ENCODE measurements at regions not wholly inside any gene's neighbourhood (a gene's known extent, or its start where the extent isn't known, plus 50 kb on each side); places are given as distances from the start of the nearest gene placed in this dataset.
"Not testable (repeated sequence)": the region's sequence is repeated elsewhere in the genome, so short reads cannot be mapped to it uniquely, and the experiment has no call there.

GRCh38 chr14:106227793-106228192 is 701.4 kb downstream of the TMEM121 start:
- H3K36me3 ChIP-seq (ENCODE audit: insufficient read depth in 1 of 2, low read depth in 1 of 2): no peaks in the 10 kb centered on the region
- no peaks in the 10 kb centered on the region for H3K9me3 ChIP-seq
- no peak overlapping the region for H3K4me3 ChIP-seq
- no peak for TF ChIP-seq CTCF (IDR thresholded peaks at IDR 0.05)
- WGBS, 3 donors: 59 to 66% (median 60%) methylated on average over 10 of the region's 10 CpGs
- DNase-seq (no peak), ATAC-seq (no peak)
- intact Hi-C loops (cut with DNase I): no loop called here
- H3K27me3 ChIP-seq (ENCODE audit: insufficient read depth in 3 of 3, low read length in 2 of 3): no peaks in the 10 kb centered on the region
- H3K4me1 ChIP-seq: no peaks in the 10 kb centered on the region
- no peak overlapping the region for H3K27ac ChIP-seq

GRCh38 chr14:106228541-106229158 is 702.3 kb downstream of the TMEM121 start:
- WGBS, 3 donors: 56 to 67% (median 62%) methylated on average over 6 of the region's 6 CpGs
- intact Hi-C loops (cut with DNase I): no loop called here
- Histone ChIP-seq H3K4me3 (no peak overlapping the region), H3K27me3 (ENCODE audit: insufficient read depth in 3 of 3, low read length in 2 of 3) (no peaks in the 10 kb centered on the region), H3K27ac (no peak overlapping the region), H3K36me3 (ENCODE audit: insufficient read depth in 1 of 2, low read depth in 1 of 2) (no peaks in the 10 kb centered on the region), H3K4me1 (no peaks in the 10 kb centered on the region), H3K9me3 (no peaks in the 10 kb centered on the region)
- ATAC-seq (no peak), DNase-seq (no peak)
- TF ChIP-seq CTCF (IDR thresholded peaks at IDR 0.05): no peak

- no peak for DNase-seq
- no peak for ATAC-seq
- Histone ChIP-seq H3K4me3 (no peak overlapping the region), H3K4me1 (no peaks in the 10 kb centered on the region), H3K27ac (no peak overlapping the region), H3K36me3 (ENCODE audit: insufficient read depth in 1 of 2, low read depth in 1 of 2) (no peaks in the 10 kb centered on the region), H3K9me3 (no peaks in the 10 kb centered on the region), H3K27me3 (ENCODE audit: insufficient read depth in 3 of 3, low read length in 2 of 3) (no peaks in the 10 kb centered on the region)
- WGBS, 3 donors: 40 to 51% (median 41%) methylated on average over 2 of the region's 2 CpGs
- intact Hi-C loops (cut with DNase I): no loop called here
- TF ChIP-seq CTCF (IDR thresholded peaks at IDR 0.05): no peak
These were observed 703.7 kb downstream of the TMEM121 start for GRCh38 chr14:106230071-106230470.

GRCh38 chr14:106233191-106233590 is 706.8 kb downstream of the TMEM121 start:
- H3K4me3 ChIP-seq; H3K9me3 ChIP-seq; H3K27me3 ChIP-seq (ENCODE audit: insufficient read depth in 3 of 3, low read length in 2 of 3); H3K36me3 ChIP-seq (ENCODE audit: insufficient read depth in 1 of 2, low read depth in 1 of 2); H3K4me1 ChIP-seq; intact Hi-C loops (cut with DNase I); DNase-seq; H3K27ac ChIP-seq; ATAC-seq: not testable (repeated sequence)
- WGBS, 3 donors: 20 to 24% (median 24%) methylated on average over 2 to 3 of the region's 3 CpGs

GRCh38 chr14:106234525-106235254 is 708.3 kb downstream of the TMEM121 start:
- 35 to 57% (median 49%) methylated on average over 10 to 14 of the region's 17 CpGs for WGBS, 3 donors
- DNase-seq; H3K9me3 ChIP-seq; H3K27me3 ChIP-seq (ENCODE audit: insufficient read depth in 3 of 3, low read length in 2 of 3); ATAC-seq; H3K27ac ChIP-seq; intact Hi-C loops (cut with DNase I); H3K4me1 ChIP-seq; H3K4me3 ChIP-seq; H3K36me3 ChIP-seq (ENCODE audit: insufficient read depth in 1 of 2, low read depth in 1 of 2): not testable (repeated sequence)
